Fibroblast of mammary gland (primary cell): ENCODE measurements at regions not wholly inside any gene's neighbourhood (a gene's known extent, or its start where the extent isn't known, plus 50 kb on each side); places are given as distances from the start of the nearest gene placed in this dataset.

Experiments
- DNase-seq: peaks from one replicate; pipeline ENCODE4 v3.0.0-alpha.2; 2010; ENCODE audit warnings: low read depth
- H3K4me3 ChIP-seq: 2 replicates; pipeline ENCODE4 v1.5.1; 2011; ENCODE audit warnings: low read depth, mild to moderate bottlenecking, low read length, moderate library complexity; ENCODE audit not compliant: control insufficient read depth
- CTCF ChIP-seq: conservative IDR thresholded peaks from 2 replicates; pipeline ENCODE4 v1.5.1; 2011; ENCODE audit warnings: low read depth, low read length, inconsistent platforms; ENCODE audit not compliant: control insufficient read depth, insufficient read depth

DNA sequence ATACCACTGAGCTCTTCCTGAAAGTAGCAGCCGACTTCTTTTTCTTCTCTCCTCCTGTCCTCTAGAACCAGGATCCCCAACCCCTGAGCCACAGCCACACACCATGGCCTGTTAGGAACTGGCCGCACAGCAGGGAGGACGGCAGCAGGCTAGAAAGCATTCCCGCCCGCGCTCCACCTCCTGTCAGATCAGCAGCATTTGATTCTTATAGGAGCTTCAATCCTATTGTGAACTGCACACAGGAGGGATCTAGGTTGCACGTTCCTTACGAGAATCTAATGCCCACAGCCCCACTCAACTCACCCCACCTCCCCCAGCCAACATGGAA is 179.1 kb upstream of the SH3BP4 start:
- H3K4me3 ChIP-seq = no peak overlapping the region
- TF ChIP-seq CTCF = no peak
- no peak for DNase-seq

GRCh38 chr2:234771980-234772732 is 179.7 kb upstream of the SH3BP4 start:
- DNase-seq = peak; percentile 40
- no peak for TF ChIP-seq CTCF
- H3K4me3 ChIP-seq = no peak overlapping the region

- TF ChIP-seq CTCF = no peak
- no peak overlapping the region for H3K4me3 ChIP-seq
- no peak for DNase-seq
Observed at GRCh38 chr2:234771176-234771575, 180.6 kb upstream of the SH3BP4 start.

DNA sequence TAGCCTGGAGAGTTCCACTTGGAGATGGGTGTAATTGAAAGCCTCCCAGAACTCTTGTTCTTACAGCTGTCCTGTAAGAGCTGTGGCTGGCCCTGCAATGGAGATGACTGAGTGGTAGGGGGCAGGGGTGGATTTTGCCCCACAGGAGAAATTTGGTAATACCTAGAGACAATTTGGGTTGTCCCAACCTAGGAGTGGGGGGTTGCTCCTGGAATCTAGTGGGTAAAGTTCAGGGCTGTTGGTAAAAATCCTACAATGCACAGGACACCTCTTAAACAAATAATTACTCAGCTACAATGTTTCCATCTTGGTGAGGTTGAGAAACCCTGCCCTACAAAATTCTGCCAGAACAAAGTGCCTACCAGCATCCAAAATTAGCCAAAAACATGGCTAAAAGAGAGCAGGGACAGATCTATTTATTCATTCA is 181.1 kb upstream of the SH3BP4 start:
- no peak for DNase-seq
- no peak overlapping the region for H3K4me3 ChIP-seq
- TF ChIP-seq CTCF = no peak

- no peak for DNase-seq
- no peak overlapping the region for H3K4me3 ChIP-seq
- no peak for TF ChIP-seq CTCF
Observed at GRCh38 chr2:234770031-234770506, 181.7 kb upstream of the SH3BP4 start.

DNA sequence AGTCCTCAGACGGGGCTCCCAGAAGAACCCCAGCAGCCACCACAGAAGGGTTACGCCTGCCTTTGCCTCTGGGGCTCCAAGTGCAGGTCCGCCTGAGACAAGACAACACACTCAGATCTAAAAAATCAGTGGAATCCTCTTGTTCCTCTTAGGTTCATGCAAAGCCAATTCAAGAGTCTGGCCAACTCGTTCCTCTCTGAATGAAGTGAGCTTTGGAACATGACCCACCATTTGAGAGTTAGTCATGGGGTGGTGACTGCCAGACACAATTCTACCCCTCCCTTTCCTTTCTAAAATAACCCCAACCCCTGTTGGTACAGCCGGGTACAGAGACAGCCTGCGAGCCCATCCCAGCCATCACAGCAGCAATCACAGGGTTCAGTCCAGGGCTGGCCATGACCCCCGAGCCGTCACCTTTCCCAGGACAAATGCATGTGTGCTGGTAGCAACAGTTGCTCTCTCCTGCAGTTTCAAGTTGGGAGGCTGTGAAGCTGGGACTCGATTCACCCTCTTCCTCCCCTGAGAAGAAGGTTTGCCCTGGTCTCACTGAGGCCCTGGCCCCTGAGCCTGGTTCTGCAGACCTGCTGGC is 183.1 kb upstream of the SH3BP4 start:
- TF ChIP-seq CTCF = no peak
- no peak for DNase-seq
- no peak overlapping the region for H3K4me3 ChIP-seq
